Endothelial cell of hepatic sinusoid (primary cell): ENCODE measurements at regions not wholly inside any gene's neighbourhood (a gene's known extent, or its start where the extent isn't known, plus 50 kb on each side); places are given as distances from the start of the nearest gene placed in this dataset.

Experiments
- in situ Hi-C: cut with HindIII; loops from 2 replicates; pipeline ENCODE4 v1.10.0; 2017; ENCODE audit warnings: low sequenced_read_pairs

- in situ Hi-C loops, result loop anchor here (25.0 kb wide), 1 partner anchor 521 kb away; no protein-coding TSS in a partner anchor
These were observed 106.8 kb upstream of the IGF1R start for GRCh38 chr15:98541519-98541918.

GRCh38 chr15:98543237-98543636, 105.1 kb upstream of the IGF1R start:
- in situ Hi-C loops, result loop anchor here (25.0 kb wide), 1 partner anchor 519 kb away; no protein-coding TSS in a partner anchor

- in situ Hi-C loops, result loop anchor here (25.0 kb wide), 1 partner anchor 516 kb away; no protein-coding TSS in a partner anchor
These were observed 102.0 kb upstream of the IGF1R start for GRCh38 chr15:98546329-98546728.

- in situ Hi-C loops, result loop anchor here (25.0 kb wide), 1 partner anchor 515 kb away; no protein-coding TSS in a partner anchor
These were observed 101.1 kb upstream of the IGF1R start for GRCh38 chr15:98547275-98547674.

GRCh38 chr15:98547741-98548138, 100.6 kb upstream of the IGF1R start:
- in situ Hi-C loops, result loop anchor here (25.0 kb wide), 1 partner anchor 515 kb away; no protein-coding TSS in a partner anchor

GRCh38 chr15:98548139-98548971, 100.0 kb upstream of the IGF1R start:
- in situ Hi-C loops, result loop anchor here (25.0 kb wide), 1 partner anchor 514 kb away; no protein-coding TSS in a partner anchor

- in situ Hi-C loops, result loop anchor here (25.0 kb wide), 1 partner anchor 513 kb away; no protein-coding TSS in a partner anchor
These were observed 99.3 kb upstream of the IGF1R start for GRCh38 chr15:98549003-98549402.

- in situ Hi-C loops, result loop anchor here (5.0 to 25.0 kb wide), 2 partner anchors 63 to 513 kb away; no protein-coding TSS in a partner anchor
These were observed 98.6 kb upstream of the IGF1R start for GRCh38 chr15:98549741-98550140.

GRCh38 chr15:98550363-98550762, 98.0 kb upstream of the IGF1R start:
- in situ Hi-C loops, result loop anchor here (5.0 kb wide), 1 partner anchor 62 kb away; no protein-coding TSS in a partner anchor

- in situ Hi-C loops, result loop anchor here (5.0 kb wide), 1 partner anchor 60 kb away; no protein-coding TSS in a partner anchor
These were observed 96.3 kb upstream of the IGF1R start for GRCh38 chr15:98551936-98552562.

GRCh38 chr15:98554272-98555172, 93.8 kb upstream of the IGF1R start:
- in situ Hi-C loops, result loop anchor here (5.0 kb wide), 1 partner anchor 58 kb away; no protein-coding TSS in a partner anchor

- in situ Hi-C loops, result no loop called here
These were observed 93.2 kb upstream of the IGF1R start for GRCh38 chr15:98555173-98555515.

GRCh38 chr15:98556321-98556720, 92.0 kb upstream of the IGF1R start:
- in situ Hi-C loops, result no loop called here

GRCh38 chr15:98560338-98560737, 88.0 kb upstream of the IGF1R start:
- in situ Hi-C loops, result no loop called here

GRCh38 chr15:98561169-98561941, 87.0 kb upstream of the IGF1R start:
- in situ Hi-C loops, result no loop called here

- in situ Hi-C loops, result no loop called here
These were observed 85.9 kb upstream of the IGF1R start for GRCh38 chr15:98562331-98562937.

GRCh38 chr15:98565566-98565965, 82.8 kb upstream of the IGF1R start:
- in situ Hi-C loops, result no loop called here

GRCh38 chr15:98567951-98568350, 80.4 kb upstream of the IGF1R start:
- in situ Hi-C loops, result no loop called here

GRCh38 chr15:98568382-98569017, 79.8 kb upstream of the IGF1R start:
- in situ Hi-C loops, result no loop called here
